HCT116 (cell line): ENCODE measurements at regions not wholly inside any gene's neighbourhood (a gene's known extent, or its start where the extent isn't known, plus 50 kb on each side); places are given as distances from the start of the nearest gene placed in this dataset.

Experiments
- ATAC-seq: fragments of 200-7000 bp; cut with Tn5 transposase; 2 replicates; pipeline ENCODE4 v1.9.1; 2020; ENCODE audit warnings: mild to moderate bottlenecking, moderate library complexity
- BruUV-seq: library from RNA; stranded (reverse); fragments of 400-500 nt; replicated peaks from 2 replicates; lab custom pipeline; 2021; lab: Mats Ljungman, UMichigan
- CTCF ChIA-PET: fragments of 300-600 bp; sonication (Branson Sonifier 250); formaldehyde crosslinking; loops from one replicate; lab custom pipeline; 2021; ENCODE audit warnings: antibody characterized with exemption; lab: Charles Lee
- POLR2A ChIA-PET: fragments of 300-600, 350-600 bp; sonication (Branson Sonifier 250); formaldehyde crosslinking; loops from one replicate; lab custom pipeline; 2021; ENCODE audit warnings: antibody characterized with exemption; lab: Charles Lee
- RAD21 ChIA-PET, 2 experiments: fragments of 300-600 bp; sonication (Branson Sonifier 250); formaldehyde crosslinking; loops; one replicate each; lab custom pipeline; 2023; ENCODE audit warnings: low total read pairs in 2 of 2; ENCODE audit not compliant: uncharacterized antibody in 2 of 2, unreplicated experiment in 2 of 2, low non-redundant PET in 1 of 2; lab: Charles Lee
- DNase-seq: peaks from one replicate; pipeline ENCODE4 v3.0.0-alpha.2; 2010; ENCODE audit warnings: low read depth, low spot score
- H2AFZ ChIP-seq: fragments of 200-600 bp; shearing (Covaris generic), sonication (generic); 2 replicates; pipeline ENCODE4 v1.6.1; 2017; ENCODE audit warnings: low read depth, mixed run types, mixed read lengths, antibody characterized with exemption, low read length; ENCODE audit not compliant: poor library complexity, severe bottlenecking
- H3K27ac ChIP-seq: 2 replicates; pipeline ENCODE4 v1.5.1; 2012; ENCODE audit warnings: low read depth, low read length
- H3K27me3 ChIP-seq: fragments of 200-600 bp; sonication (generic); 2 replicates; pipeline ENCODE4 v1.6.1; 2016; ENCODE audit warnings: mixed run types, low read length, mixed read lengths; ENCODE audit not compliant: insufficient read depth
- H3K36me3 ChIP-seq, 2 experiments: fragments of 200-500 bp in 1 of 2; fragments of 200-600 bp in 1 of 2; sonication (Bioruptor generic) in 1 of 2; sonication (generic) in 1 of 2; 2 replicates each; pipeline versions ENCODE4 v1.5.1 to v1.6.1; 2014 to 2016; ENCODE audit warnings: low read length in 2 of 2, inconsistent platforms in 1 of 2, mixed read lengths in 1 of 2, mixed run types in 1 of 2; ENCODE audit not compliant: insufficient read depth in 2 of 2, control insufficient read depth in 1 of 2
- H3K4me1 ChIP-seq, 2 experiments: fragments of 200-600 bp in 1 of 2; sonication (generic) in 1 of 2; 2 replicates each; pipeline versions ENCODE4 v1.5.1 to v1.6.1; 2012 to 2017; ENCODE audit warnings: low read length in 2 of 2, inconsistent platforms in 1 of 2, mild to moderate bottlenecking in 1 of 2, mixed read lengths in 1 of 2, mixed run types in 1 of 2, moderate library complexity in 1 of 2; ENCODE audit not compliant: insufficient read depth in 2 of 2, control insufficient read depth in 1 of 2
- H3K4me2 ChIP-seq: fragments of 200-600 bp; sonication (generic); 2 replicates; pipeline ENCODE4 v1.6.1; 2017; ENCODE audit warnings: mixed run types, low read length, mixed read lengths
- H3K4me3 ChIP-seq, 2 experiments: fragments of 200-600 bp in 1 of 2; sonication (generic) in 1 of 2; replicated peaks in 1 of 2; 2 replicates each; pipeline ENCODE4 v1.5.1; 2011 to 2016; ENCODE audit warnings: low read length in 2 of 2, control low read depth in 1 of 2, low read depth in 1 of 2, mild to moderate bottlenecking in 1 of 2, mixed read lengths in 1 of 2, mixed run types in 1 of 2
- H3K79me2 ChIP-seq: fragments of 200-600 bp; sonication (generic); 2 replicates; pipeline ENCODE4 v1.6.1; 2017; ENCODE audit warnings: mild to moderate bottlenecking, mixed run types, low read length, moderate library complexity, mixed read lengths; ENCODE audit not compliant: insufficient read depth
- H3K9ac ChIP-seq: fragments of 200-600 bp; sonication (generic); 2 replicates; pipeline ENCODE4 v1.6.1; 2016; ENCODE audit warnings: low read length, mixed read lengths
- H3K9me2 ChIP-seq: fragments of 200-600 bp; sonication (generic), shearing (Covaris generic); 2 replicates; pipeline ENCODE4 v1.6.1; 2017; ENCODE audit warnings: mixed run types, mild to moderate bottlenecking, moderate library complexity; ENCODE audit not compliant: insufficient read depth
- H3K9me3 ChIP-seq, 2 experiments: fragments of 200-500 bp in 1 of 2; fragments of 200-600 bp in 1 of 2; sonication (Bioruptor generic) in 1 of 2; sonication (generic) in 1 of 2; 2 replicates each; pipeline ENCODE4 v1.6.1; 2014 to 2017; ENCODE audit warnings: low read length in 2 of 2, mixed read lengths in 2 of 2, inconsistent platforms in 1 of 2, low read depth in 1 of 2, mild to moderate bottlenecking in 1 of 2, mixed run types in 1 of 2, moderate library complexity in 1 of 2; ENCODE audit not compliant: control insufficient read depth in 1 of 2, insufficient read depth in 1 of 2
- H4K20me1 ChIP-seq: fragments of 200-600 bp; sonication (generic), shearing (Covaris generic); 2 replicates; pipeline ENCODE4 v1.6.1; 2017; ENCODE audit warnings: mixed run types, mild to moderate bottlenecking, moderate library complexity; ENCODE audit not compliant: insufficient read depth
- CBX3 ChIP-seq: IDR thresholded peaks from 2 replicates; pipeline ENCODE4 v1.6.1; 2012; ENCODE audit warnings: low read depth
- CEBPB ChIP-seq: IDR thresholded peaks from 2 replicates; pipeline ENCODE4 v1.6.1; 2012; ENCODE audit warnings: low read depth
- CTCF ChIP-seq, 3 experiments: fragments of 200-600 bp in 1 of 3; sonication (generic) in 1 of 3; IDR thresholded peaks in 2 of 3; conservative IDR thresholded peaks in 1 of 3; 2 replicates each; pipeline ENCODE4 v1.5.1; 2012 to 2017; ENCODE audit warnings: low read depth in 2 of 3, low read length in 2 of 3, antibody characterized with exemption in 1 of 3, borderline replicate concordance in 1 of 3, control low read depth in 1 of 3, mild to moderate bottlenecking in 1 of 3, mixed read lengths in 1 of 3, mixed run types in 1 of 3, moderate library complexity in 1 of 3; ENCODE audit not compliant: insufficient read depth in 1 of 3
- EGR1 ChIP-seq: IDR thresholded peaks from 2 replicates; pipeline ENCODE4 v1.6.1; 2012; ENCODE audit warnings: low read depth
- ELF1 ChIP-seq: IDR thresholded peaks from 2 replicates; pipeline ENCODE4 v1.6.1; 2012; ENCODE audit warnings: low read depth, borderline replicate concordance
- EZH2 ChIP-seq: fragments of 200-600 bp; sonication (generic); IDR thresholded peaks from 2 replicates; pipeline ENCODE4 v1.6.1; 2017; ENCODE audit warnings: antibody characterized with exemption, mixed run types
- FOSL1 ChIP-seq: IDR thresholded peaks from 2 replicates; pipeline ENCODE4 v1.6.1; 2012; ENCODE audit warnings: low read depth
- JUND ChIP-seq: IDR thresholded peaks from 2 replicates; pipeline ENCODE4 v1.6.1; 2012
- POLR2AphosphoS5 ChIP-seq: IDR thresholded peaks from 2 replicates; pipeline ENCODE4 v1.6.1; 2011; ENCODE audit warnings: mild to moderate bottlenecking, low read depth, low read length, moderate library complexity
- RAD21 ChIP-seq: IDR thresholded peaks from 2 replicates; pipeline ENCODE4 v1.6.1; 2012; ENCODE audit warnings: low read depth, mild to moderate bottlenecking
- TCF7L2 ChIP-seq: IDR thresholded peaks from 2 replicates; pipeline ENCODE4 v1.7.0; 2011; ENCODE audit warnings: borderline replicate concordance, inconsistent platforms; ENCODE audit not compliant: insufficient read depth, insufficient read length; ENCODE audit errors: extremely low read depth
- YY1 ChIP-seq: IDR thresholded peaks from 2 replicates; pipeline ENCODE4 v1.6.1; 2011; ENCODE audit warnings: low read length, low read depth, moderate library complexity, mild to moderate bottlenecking; ENCODE audit not compliant: insufficient replicate concordance; ENCODE audit errors: extremely low read depth
- ZFX ChIP-seq: fragments of 450-650 bp; IDR thresholded peaks from 2 replicates; pipeline ENCODE4 v1.6.1; 2017
- ZNF274 ChIP-seq: fragments of 200-500 bp; sonication (Bioruptor generic); IDR thresholded peaks from 2 replicates; pipeline ENCODE4 v1.6.1; 2014; ENCODE audit warnings: mild to moderate bottlenecking, low read depth, low read length, inconsistent platforms
- intact Hi-C: fragments of 100-400 bp; cut with micrococcal nuclease; formaldehyde crosslinking; loops from 2 replicates; pipeline ENCODE4 v1.10.0; 2022

GRCh38 chr1:14507262-14507661, 91.2 kb upstream of the KAZN start:
- ATAC-seq: no peak
- peaks cover 49% of the 10 kb centered on the region for H3K27me3 ChIP-seq
- POLR2A ChIA-PET: no interaction called here
- BruUV-seq: no TSS peak
- intact Hi-C loops: no loop called here
- no peak for TF ChIP-seq ZNF274
- no peak for TF ChIP-seq CEBPB
- TF ChIP-seq JUND: no peak
- no peak for TF ChIP-seq CTCF (IDR thresholded peaks at IDR 0.05 in 2 of 3, conservative IDR thresholded peaks at IDR 0.05 in 1 of 3; ENCODE audit: borderline replicate concordance in 1 of 3, insufficient read depth in 1 of 3, low read depth in 2 of 3, low read length in 2 of 3)
- no peak for TF ChIP-seq EGR1
- no peak for TF ChIP-seq YY1
- TF ChIP-seq EZH2: no peak
- TF ChIP-seq RAD21: no peak
- no peak for TF ChIP-seq ZFX
- TF ChIP-seq FOSL1: no peak
- no peak for TF ChIP-seq TCF7L2
- TF ChIP-seq POLR2AphosphoS5: no peak
- TF ChIP-seq ELF1: no peak
- no peak for TF ChIP-seq CBX3
- TF ChIP-seq, all 23 proteins: peak for 0
- H3K9ac ChIP-seq: no peak overlapping the region
- no peaks in the 10 kb centered on the region for H3K79me2 ChIP-seq
- no peaks in the 10 kb centered on the region for H3K9me2 ChIP-seq
- no peak overlapping the region for H3K4me3 ChIP-seq
- CTCF ChIA-PET: no interaction called here
- no peaks in the 10 kb centered on the region for H3K36me3 ChIP-seq
- no peaks in the 10 kb centered on the region for H3K4me1 ChIP-seq
- no peaks in the 10 kb centered on the region for H4K20me1 ChIP-seq
- no peak overlapping the region for H3K27ac ChIP-seq
- no peaks in the 10 kb centered on the region for H3K9me3 ChIP-seq
- no peak for DNase-seq
- no peak overlapping the region for H2AFZ ChIP-seq
- RAD21 ChIA-PET: no interaction called here
- no peak overlapping the region for H3K4me2 ChIP-seq
